GM19193 (cell line): ENCODE measurements at regions not wholly inside any gene's neighbourhood (a gene's known extent, or its start where the extent isn't known, plus 50 kb on each side); places are given as distances from the start of the nearest gene placed in this dataset.
A peak's percentile ranks its signal among the peaks of the same experiment; 100 is the strongest.

ENCODE experiments used
- POLR2A ChIP-seq: IDR thresholded peaks from 4 replicates; pipeline ENCODE4 v1.6.1; 2011; ENCODE audit not compliant: insufficient read depth, insufficient read length; ENCODE audit errors: extremely low read depth

DNA sequence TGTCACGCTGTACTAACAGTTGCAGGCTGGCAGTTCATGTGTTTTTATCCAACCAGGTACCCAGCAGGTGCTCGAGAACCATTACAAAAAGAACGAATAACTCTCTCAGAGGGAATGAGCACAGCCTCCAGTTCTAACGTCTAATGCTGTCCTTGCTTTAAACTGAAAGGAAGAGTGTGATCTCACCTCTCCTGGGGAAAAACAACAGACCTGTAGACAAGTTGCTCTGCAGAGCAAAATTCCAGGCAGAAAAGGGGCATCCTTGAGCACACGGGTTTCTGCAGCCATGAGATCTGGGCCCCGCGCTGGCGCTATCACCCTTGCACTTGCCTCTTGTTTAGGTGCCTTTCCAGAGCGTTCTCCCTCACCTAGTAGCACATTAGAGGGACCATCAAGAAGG lies 92.5 kb upstream of the DNAH5 start:
- TF ChIP-seq POLR2A, result no peak

DNA sequence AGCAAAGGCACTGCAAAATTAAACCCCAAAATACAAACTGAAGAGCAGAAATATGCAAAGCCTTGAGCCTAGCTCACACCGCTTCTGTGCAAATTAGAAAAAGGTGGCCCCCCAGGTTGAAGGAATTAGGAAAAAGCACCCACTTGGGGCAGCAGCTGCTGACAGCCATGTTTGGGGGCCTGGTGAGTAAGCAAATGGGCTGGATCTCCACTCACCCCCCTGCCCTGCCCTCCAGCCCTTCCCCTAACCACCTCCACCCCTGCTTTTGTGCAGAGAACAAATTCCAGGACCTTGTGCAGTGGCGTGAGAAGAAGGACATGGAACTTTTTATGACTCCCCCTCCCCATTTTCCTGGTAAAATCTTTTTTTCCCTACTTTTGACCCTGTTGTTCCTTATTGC lies 92.0 kb upstream of the DNAH5 start:
- no peak for TF ChIP-seq POLR2A

DNA sequence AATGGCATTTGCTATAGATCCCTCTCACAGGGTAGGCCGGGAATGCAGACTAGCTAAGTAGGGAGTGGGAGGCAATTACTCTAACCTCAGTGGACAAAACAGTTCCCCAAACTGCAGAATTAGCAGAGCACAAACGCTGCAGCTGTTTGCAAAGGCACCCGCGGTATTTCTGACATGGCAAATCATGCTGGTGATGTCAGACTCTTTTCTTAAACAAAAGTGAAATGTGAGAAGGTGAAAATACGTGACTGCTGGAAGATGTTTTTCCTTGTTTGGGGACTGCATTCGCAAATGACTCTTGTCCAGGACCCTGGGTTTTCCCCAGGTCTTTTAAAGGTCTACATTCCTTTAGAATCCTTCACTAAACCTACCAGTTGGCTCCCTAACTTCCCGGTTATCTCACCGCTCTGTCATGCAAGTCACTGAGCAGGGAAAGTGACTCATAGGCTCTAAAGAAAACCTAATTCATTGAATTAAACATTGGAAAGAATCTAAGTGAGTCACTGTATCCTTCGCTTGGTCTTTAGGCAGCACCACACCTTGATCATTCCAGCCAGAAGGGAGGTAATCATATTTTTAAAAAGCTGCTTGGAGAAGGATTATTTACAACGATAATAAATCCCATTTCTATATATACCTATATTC lies 91.5 kb upstream of the DNAH5 start:
- TF ChIP-seq POLR2A, result no peak

DNA sequence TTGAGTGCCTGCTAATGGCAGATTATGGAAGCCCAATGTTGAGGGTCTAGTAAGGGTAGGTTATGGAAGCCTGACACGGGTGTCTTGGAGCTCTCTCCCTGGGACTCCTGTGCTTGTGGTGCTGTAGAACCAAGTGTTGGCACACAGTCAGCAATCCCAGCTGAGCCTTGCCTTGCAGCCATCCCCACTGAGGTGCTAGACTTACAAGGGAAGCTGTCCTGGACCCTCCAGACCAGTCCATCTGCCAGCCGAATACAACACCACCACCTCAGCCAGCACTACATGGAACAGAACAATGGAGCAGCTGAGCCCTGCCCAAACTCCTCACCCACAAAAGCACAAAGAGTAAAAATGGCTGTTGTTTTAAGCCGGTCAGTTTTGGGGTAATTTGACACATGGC lies 90.5 kb upstream of the DNAH5 start:
- TF ChIP-seq POLR2A, result no peak

DNA sequence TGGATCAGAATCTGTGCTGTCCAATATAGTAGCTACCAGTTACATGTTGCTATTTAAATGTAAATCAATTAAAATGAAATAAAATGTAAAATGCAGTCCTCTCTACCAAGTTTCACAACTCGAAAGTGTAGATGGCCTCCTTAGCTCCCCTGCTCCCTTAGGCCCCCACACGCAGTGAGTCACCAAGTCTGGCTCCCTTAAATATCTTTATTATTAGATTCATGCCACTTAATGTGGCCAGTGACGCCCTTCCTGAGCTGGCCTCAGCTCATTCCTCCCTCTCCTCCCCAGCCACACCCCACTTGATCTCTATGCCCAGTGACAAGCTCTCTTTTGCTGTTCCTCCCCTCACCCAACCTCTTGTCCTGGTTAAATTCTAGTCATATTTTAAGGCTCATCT lies 88.4 kb upstream of the DNAH5 start:
- no peak for TF ChIP-seq POLR2A

DNA sequence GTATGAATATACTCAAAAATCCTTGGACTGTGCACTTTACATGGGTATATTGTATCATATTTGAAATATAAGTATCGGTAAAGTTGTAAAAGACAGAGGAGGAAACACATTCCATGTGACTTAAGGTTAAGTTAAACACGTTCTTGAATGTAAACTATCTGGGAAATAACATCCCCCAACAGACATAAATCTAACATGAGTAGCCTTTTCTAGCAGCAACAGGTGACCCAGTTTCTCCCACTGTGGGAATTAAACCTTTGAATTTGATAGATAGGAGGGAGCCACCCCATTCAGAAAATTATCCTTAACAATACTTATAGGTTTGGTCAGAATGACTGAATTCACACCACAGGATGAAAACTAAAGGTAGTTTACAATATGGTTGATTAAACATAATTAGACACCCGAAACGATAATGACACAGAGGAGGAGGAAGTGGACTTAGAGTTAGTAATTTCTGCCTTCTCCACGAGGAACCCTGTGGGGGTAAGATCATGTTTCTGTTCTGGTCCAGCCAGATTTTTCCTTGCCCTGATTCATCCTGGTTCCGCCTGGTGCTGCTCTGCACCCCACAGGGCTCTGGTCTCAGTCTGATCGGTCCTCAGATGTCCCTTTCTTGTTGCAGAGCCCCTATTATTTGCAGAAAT lies 84.6 kb upstream of the DNAH5 start:
- no peak for TF ChIP-seq POLR2A

DNA sequence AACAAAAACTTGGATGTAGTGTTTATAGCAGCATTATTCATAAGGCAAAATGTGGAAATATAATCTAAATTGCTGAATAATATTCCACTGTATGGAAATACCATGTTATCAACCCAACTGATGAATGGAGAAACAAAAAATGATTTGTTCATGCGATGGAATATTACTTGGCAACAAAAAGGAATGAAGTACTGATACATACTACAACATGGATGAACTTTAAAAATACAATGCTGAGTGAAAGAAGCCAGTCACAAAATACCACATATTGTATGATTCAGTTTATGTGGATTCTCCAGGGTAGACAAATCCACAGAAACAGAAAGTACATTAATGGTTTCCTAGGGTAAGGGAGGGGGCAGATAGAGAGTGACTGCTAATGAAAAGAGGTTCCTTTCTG lies 83.7 kb upstream of the DNAH5 start:
- no peak for TF ChIP-seq POLR2A

DNA sequence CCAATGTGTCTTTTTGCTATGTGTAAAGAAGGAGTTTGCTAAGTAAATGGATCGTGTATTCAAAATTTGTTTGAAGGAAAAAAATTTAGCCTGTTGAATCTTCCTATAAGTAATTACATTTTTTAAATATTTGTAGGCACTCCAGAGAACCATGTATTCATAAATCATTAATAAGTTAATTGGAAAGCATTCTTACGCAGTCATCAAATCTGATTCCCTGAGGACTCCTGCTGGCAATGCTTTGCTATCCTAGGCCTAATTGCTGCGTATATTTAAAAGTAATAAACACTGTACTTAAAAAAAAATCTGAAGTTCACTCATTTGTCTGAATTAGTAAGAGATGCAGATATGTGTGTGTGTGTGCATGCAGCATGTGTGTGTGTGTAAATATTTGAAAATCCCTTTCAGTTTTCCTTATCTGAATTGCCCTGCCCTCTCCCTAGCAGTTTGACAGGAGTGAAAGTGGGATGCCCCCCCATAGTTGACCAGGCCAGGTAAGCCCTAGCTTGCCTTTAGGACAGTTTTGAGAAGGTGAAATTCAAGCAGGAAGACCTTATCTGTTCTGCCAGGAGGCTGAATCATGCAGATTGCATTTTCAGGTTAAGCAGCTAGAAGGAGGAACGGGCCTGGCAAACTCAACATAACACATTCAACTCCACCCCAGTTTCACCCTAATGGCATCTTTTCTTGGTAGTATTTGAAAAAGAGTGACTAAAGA lies 81.2 kb upstream of the DNAH5 start:
- TF ChIP-seq POLR2A, result no peak

DNA sequence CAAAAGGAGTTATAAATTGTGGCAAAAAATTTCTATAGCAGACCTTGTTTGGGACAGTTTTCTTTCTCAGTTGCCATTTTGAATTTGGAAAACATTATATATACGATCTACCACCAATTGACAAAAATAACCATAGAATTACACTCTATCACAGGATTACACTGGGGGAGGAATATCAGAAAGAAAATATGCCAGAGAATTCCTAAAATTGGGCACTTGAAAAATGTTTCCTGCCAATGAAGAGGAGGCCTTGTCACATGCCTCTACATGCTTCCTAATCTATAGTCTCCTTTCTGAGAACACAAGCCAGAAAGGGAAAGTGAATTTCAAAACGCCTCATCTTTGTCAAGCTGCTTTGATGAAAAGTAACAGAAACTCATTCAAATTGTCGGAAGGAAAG lies 78.5 kb upstream of the DNAH5 start:
- TF ChIP-seq POLR2A, result no peak

DNA sequence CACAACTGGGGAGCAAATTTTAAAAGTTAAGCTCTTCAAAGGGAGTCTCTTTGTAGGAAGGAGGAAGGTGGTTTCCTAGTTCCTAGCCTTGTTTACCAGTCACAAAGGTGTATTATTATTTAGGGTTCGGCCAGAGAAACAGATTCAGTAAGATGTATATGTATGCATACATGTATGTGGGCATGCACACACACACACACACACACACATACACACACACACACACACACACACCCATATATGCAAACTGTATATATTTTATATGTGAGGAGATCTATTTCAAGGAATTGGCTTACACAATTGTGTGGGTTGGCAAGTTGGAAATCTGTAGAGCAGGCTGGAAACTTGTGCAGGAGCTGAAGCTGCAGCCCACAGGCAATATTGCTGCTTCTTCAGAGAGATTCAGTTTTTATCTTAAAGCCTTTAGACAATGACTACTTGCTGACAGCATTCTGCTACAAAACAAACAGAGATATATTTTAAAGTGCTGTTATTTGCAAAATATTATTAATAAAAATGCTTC lies 75.3 kb upstream of the DNAH5 start:
- TF ChIP-seq POLR2A, result no peak

DNA sequence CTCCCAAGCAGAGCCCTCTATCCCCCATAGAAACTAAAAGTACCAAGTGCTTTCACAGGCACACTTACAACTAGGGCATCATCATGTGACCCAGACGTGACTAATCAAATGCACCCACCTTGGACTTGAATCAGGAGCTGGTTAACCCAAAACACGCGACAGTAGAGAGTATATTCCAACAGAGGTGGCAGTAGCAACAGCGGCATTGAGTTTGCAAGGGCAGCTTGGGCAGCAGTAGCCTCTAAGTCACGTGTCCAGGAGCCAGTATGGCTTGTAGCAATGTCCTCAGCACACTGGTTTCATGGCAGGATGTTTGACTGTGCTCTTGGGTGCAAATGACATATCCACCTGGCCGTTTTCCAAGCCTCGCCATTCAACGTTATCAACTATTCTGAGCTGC lies 73.4 kb upstream of the DNAH5 start:
- TF ChIP-seq POLR2A, result no peak

DNA sequence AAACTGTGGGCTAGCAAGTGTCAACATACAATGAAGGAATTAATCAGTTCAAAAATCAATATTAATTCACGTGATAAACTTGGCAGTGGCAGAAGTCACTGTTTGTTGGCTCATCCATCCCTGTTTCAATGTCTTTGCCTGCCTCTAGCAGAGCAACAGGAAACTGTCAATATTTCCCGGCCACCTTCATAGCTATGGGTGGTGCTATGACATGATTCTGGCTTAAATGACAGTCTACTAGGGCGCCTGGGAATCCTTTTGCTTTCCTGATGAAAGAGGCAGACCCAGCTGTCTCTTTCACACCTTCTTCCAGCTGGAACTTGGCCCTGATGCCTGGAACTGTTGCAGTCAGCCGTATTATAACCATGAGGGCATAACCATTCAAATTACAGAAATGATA lies 72.1 kb upstream of the DNAH5 start:
- no peak for TF ChIP-seq POLR2A

DNA sequence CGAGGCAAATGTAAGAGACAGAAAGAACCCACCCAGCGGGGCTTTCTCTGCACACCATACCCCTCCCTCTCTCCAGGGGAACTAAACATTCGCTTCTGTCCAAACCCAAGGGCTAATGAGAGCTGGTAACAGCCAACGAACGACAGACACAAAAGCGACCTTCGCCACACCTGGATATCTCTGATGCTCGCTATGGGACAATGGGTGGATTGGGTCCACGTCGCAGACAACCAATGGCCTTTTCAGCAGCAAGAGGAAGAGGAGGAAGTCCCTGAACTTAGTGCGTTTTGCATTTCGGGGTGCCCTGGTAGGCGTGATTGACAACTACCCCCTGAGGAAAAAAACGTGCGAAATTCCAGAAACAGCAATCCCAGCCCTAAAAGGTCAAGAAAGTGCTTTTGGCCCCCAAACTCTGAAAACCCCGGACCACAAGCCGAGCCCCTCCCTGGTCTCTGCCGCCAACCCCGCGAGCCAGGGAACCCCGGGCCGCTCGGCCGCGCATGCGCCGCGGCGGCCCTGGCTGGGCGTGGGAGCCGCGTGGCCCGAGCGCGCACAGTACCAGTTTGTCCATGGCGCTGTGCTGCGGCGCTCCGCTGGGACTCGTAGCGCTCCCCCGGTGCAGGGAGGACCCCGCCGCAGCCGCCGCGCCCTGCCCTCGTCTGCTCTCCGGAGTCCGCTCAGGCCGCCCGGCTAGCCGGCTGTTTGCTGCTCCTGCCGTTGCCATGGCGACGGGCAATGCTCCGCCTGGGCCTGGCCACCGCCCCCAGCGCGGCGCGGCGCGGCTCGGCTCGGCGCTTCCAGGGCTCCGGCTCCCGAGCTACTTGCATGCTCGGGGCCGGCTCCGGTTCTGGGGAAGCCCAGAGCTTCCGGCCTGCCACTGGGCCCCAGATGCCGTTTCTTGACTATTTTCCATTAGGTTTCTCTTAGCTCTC lies 66.9 kb upstream of the DNAH5 start:
- peak; percentile 26 for TF ChIP-seq POLR2A

DNA sequence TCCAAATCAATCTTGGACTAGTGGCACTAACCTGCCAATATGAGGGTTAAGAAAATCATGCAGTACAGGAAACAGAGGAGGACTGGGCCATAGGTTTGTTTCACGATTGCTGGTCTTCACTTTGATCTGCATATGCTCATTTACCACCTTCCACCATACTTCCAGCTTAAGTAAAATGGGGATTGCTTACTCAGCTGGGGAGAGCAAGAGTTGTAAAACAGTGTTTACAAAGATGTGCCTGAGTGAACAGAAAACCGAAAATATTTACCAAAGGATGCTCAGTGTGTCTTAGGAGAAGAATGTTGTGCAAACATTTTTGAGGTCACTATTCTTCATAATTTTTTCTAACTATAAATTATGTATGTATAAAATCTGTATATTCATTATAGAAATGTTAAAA lies 65.1 kb upstream of the DNAH5 start:
- TF ChIP-seq POLR2A, result no peak

DNA sequence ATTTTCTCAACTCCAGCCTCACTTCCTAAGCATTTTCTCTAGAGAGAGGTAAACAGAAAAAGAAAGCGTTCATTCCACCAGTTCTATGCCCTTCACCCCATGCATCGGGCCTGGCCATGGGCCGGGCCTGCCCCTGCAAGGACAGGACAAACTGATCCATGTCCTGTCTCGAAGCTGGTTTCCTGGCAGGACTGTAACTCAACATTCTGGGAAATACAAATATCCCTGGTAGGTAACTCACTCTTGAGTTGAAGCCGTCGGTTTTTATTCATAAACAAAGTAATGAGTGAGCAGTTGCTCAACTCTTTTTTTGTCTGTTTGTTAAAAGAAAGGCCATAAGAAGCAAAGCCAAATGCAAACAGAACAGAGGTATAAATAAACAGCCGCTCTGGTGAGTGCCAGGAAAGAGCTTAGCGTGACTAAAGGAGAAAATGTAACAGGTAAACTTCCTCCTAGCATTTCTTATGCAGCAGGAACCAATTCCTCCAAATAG lies 64.4 kb upstream of the DNAH5 start:
- no peak for TF ChIP-seq POLR2A
